ENCODE measurements at regions not wholly inside any gene's neighbourhood (a gene's known extent, or its start where the extent isn't known, plus 50 kb on each side); places are given as distances from the start of the nearest gene placed in this dataset.

GRCh38 chr1:208793861-208794345 lies 549.7 kb upstream of the PLXNA2 start:
- intact Hi-C loops (cut with DNase I), result no loop called here
- no peak overlapping the region for H3K4me3 ChIP-seq
- WGBS, 3 donors, result 67 to 70% (median 69%) methylated on average over 2 of the region's 2 CpGs

DNA sequence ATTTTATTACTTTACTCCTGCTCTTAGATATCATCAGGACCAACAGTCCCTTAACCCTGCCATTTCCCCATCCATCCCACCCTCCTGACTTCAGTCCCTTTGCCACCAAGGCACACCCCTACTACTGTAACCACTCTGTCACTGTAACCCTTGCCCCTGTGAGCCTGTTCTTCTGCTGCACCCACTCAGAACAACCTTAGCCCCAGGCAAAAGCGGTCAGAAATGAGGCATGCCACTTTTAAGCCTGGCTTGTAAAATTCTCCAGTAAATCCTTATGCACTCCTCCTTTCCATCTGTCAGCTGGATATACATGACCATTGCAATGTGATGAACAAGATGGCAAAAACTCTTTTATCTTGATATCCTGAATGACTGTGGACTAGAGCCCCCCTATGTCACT lies 555.0 kb upstream of the PLXNA2 start:
- TF ChIP-seq EP300 (IDR thresholded peaks at IDR 0.05) (no peak), POLR2A (IDR thresholded peaks at IDR 0.05) (no peak)
- TF ChIP-seq, protein P1, sequence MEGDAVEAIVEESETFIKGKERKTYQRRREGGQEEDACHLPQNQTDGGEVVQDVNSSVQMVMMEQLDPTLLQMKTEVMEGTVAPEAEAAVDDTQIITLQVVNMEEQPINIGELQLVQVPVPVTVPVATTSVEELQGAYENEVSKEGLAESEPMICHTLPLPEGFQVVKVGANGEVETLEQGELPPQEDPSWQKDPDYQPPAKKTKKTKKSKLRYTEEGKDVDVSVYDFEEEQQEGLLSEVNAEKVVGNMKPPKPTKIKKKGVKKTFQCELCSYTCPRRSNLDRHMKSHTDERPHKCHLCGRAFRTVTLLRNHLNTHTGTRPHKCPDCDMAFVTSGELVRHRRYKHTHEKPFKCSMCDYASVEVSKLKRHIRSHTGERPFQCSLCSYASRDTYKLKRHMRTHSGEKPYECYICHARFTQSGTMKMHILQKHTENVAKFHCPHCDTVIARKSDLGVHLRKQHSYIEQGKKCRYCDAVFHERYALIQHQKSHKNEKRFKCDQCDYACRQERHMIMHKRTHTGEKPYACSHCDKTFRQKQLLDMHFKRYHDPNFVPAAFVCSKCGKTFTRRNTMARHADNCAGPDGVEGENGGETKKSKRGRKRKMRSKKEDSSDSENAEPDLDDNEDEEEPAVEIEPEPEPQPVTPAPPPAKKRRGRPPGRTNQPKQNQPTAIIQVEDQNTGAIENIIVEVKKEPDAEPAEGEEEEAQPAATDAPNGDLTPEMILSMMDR (IDR thresholded peaks at IDR 0.05), result no peak
- intact Hi-C loops (cut with DNase I), result no loop called here
- WGBS, 3 donors, result 84 to 94% (median 90%) methylated on average over 1 of the region's 1 CpG
- H3K36me3 ChIP-seq, result no peaks in the 10 kb centered on the region
- H3K27ac ChIP-seq, result no peak overlapping the region
- no peak overlapping the region for H3K4me3 ChIP-seq
- H3K4me1 ChIP-seq (ENCODE audit: insufficient read depth), result no peaks in the 10 kb centered on the region
- DNase-seq, result no peak
- no peaks in the 10 kb centered on the region for H3K9me3 ChIP-seq
- no peaks in the 10 kb centered on the region for H3K27me3 ChIP-seq

More at GRCh38 chr1:208793861-208794345, 549.7 kb upstream of the PLXNA2 start:
- no peak for TF ChIP-seq POLR2A (IDR thresholded peaks at IDR 0.05)
- TF ChIP-seq, protein P1 (IDR thresholded peaks at IDR 0.05), result no peak
- no peak for TF ChIP-seq EP300 (IDR thresholded peaks at IDR 0.05)
- no peaks in the 10 kb centered on the region for H3K36me3 ChIP-seq
- no peak overlapping the region for H3K27ac ChIP-seq
- no peak for DNase-seq
- H3K9me3 ChIP-seq, result no peaks in the 10 kb centered on the region
- no peaks in the 10 kb centered on the region for H3K4me1 ChIP-seq (ENCODE audit: insufficient read depth)
- no peaks in the 10 kb centered on the region for H3K27me3 ChIP-seq

DNA sequence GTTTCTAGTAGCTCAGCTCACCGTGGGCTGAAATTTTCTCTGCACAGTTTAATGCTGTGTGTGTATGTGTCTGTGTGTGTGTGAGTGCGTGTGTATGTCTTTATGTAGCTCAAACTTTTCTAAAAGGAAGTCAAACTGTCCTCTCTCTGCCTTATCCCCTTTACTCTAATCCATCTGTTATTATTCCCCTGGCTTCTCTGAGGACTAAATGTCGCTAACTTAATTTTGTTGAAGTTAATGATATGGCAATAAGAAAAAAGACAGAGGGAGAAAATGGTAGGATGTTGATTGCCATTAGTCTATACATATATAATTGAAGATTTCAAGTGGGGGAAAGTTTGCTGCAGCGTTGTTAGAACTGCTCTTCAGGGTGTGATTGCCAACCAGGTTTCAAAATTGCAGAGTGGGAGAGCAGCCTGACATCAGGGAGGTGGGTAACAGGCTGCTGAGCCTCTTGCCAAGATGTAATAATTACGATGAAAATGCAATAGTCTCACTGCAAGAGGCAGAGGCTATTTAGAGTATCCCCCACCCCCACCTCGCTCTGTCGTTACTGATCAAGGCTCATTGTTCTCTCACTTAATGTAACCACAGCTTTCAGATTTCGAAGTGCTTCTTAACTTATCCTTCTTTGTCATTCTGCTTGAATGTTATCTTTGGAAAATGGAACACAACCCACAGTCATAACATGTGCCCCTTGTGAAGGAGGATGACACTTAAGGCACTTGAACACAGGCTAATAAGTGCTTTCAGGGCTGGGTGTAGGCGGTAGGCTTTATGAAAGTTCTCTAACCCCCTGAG lies 559.0 kb upstream of the PLXNA2 start:
- WGBS, 3 donors, result 43 to 52% (median 45%) methylated on average over 9 of the region's 9 CpGs
- H3K36me3 ChIP-seq, result no peaks in the 10 kb centered on the region
- H3K9me3 ChIP-seq, result no peaks in the 10 kb centered on the region
- H3K4me3 ChIP-seq, result no peak overlapping the region
- TF ChIP-seq EP300 (IDR thresholded peaks at IDR 0.05), result no peak
- TF ChIP-seq, protein P1 (IDR thresholded peaks at IDR 0.05), result no peak
- TF ChIP-seq POLR2A (IDR thresholded peaks at IDR 0.05), result no peak
- DNase-seq, result no peak
- H3K27ac ChIP-seq, result no peak overlapping the region
- intact Hi-C loops (cut with DNase I), result no loop called here
- H3K4me1 ChIP-seq (ENCODE audit: insufficient read depth), result no peaks in the 10 kb centered on the region
- no peaks in the 10 kb centered on the region for H3K27me3 ChIP-seq

DNA sequence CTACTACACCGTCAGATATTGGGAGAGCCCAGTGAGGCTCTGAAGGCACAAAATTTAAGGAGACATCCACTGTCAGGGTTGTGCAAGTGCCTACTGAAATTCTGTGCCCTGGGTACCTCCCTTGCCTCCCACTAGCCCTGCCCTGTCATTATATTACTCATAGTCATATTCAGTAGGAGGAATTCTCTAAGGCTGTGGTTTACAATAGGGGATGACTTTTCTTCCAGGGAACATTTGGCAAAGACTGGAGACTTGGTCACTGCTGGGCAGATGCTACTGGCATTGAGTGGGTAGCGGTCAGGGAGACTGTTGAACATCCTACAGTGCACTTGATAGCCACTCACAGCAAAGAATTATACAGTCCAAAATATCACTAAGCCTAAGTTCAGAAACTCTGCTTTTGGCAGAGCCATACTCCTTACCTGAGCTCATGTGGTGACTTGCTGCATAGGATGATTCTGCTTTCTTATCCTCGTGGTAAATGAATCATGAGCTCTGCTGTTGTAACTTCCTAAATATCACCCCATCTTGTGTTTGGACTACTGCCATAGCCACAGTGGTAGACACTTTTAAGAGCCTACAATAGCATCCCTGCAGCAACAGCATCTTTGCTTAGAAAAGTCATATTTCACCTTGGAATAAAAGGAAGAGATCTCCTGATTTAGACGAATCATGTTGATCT lies 563.4 kb upstream of the PLXNA2 start:
- Histone ChIP-seq H3K9me3 (no peaks in the 10 kb centered on the region), H3K27me3 (no peaks in the 10 kb centered on the region), H3K4me3 (no peak overlapping the region), H3K4me1 (ENCODE audit: insufficient read depth) (no peaks in the 10 kb centered on the region), H3K27ac (no peak overlapping the region), H3K36me3 (no peaks in the 10 kb centered on the region)
- intact Hi-C loops (cut with DNase I), result no loop called here
- TF ChIP-seq, protein P1 (IDR thresholded peaks at IDR 0.05), result no peak
- TF ChIP-seq EP300 (IDR thresholded peaks at IDR 0.05), result no peak
- TF ChIP-seq POLR2A (IDR thresholded peaks at IDR 0.05), result no peak
- DNase-seq, result no peak
- 60 to 76% (median 65%) methylated on average over 4 of the region's 4 CpGs for WGBS, 3 donors
